Neuronal stem cell (in vitro differentiated cells): ENCODE measurements at regions not wholly inside any gene's neighbourhood (a gene's known extent, or its start where the extent isn't known, plus 50 kb on each side); places are given as distances from the start of the nearest gene placed in this dataset.

ENCODE experiments used
- DNase-seq: peaks from one replicate; pipeline ENCODE4 v3.0.0-alpha.2; 2013; ENCODE audit warnings: low spot score
- H2AFZ ChIP-seq: one replicate; pipeline ENCODE4 v1.6.1; 2013; ENCODE audit warnings: mild to moderate bottlenecking, low read length, inconsistent platforms
- H2AK5ac ChIP-seq: 2 replicates; pipeline ENCODE4 v1.6.1; 2013; ENCODE audit warnings: low read depth, mild to moderate bottlenecking, inconsistent platforms, low read length, moderate library complexity, mixed read lengths
- H2BK120ac ChIP-seq: 2 replicates; pipeline ENCODE4 v1.6.1; 2013; ENCODE audit warnings: low read depth, mild to moderate bottlenecking, inconsistent platforms, low read length, moderate library complexity, mixed read lengths
- H2BK12ac ChIP-seq: one replicate; pipeline ENCODE4 v1.6.1; 2013; ENCODE audit warnings: low read length, inconsistent platforms
- H2BK15ac ChIP-seq: 2 replicates; pipeline ENCODE4 v1.6.1; 2013; ENCODE audit warnings: mild to moderate bottlenecking, low read length, inconsistent platforms, mixed read lengths
- H2BK5ac ChIP-seq: one replicate; pipeline ENCODE4 v1.6.1; 2013; ENCODE audit warnings: inconsistent platforms, mild to moderate bottlenecking, low read length, moderate library complexity
- H3K14ac ChIP-seq: one replicate; pipeline ENCODE4 v1.6.1; 2013; ENCODE audit warnings: low read length, inconsistent platforms
- H3K18ac ChIP-seq: 2 replicates; pipeline ENCODE4 v1.6.1; 2013; ENCODE audit warnings: low read length, inconsistent platforms
- H3K23ac ChIP-seq: 2 replicates; pipeline ENCODE4 v1.6.1; 2013; ENCODE audit warnings: low read depth, mild to moderate bottlenecking, mixed read lengths, low read length, inconsistent platforms; ENCODE audit not compliant: poor library complexity
- H3K27ac ChIP-seq: replicated peaks from 3 replicates; pipeline ENCODE4 v1.5.1; 2013; ENCODE audit warnings: low read length, inconsistent platforms
- H3K27me3 ChIP-seq, 3 experiments: 2 replicates each; pipeline ENCODE4 v1.6.1; 2013; ENCODE audit warnings: low read length in 3 of 3, mild to moderate bottlenecking in 2 of 3, inconsistent platforms in 1 of 3, low read depth in 1 of 3, mixed read lengths in 1 of 3, moderate library complexity in 1 of 3; ENCODE audit not compliant: control insufficient read depth in 3 of 3, insufficient read depth in 3 of 3
- H3K36me3 ChIP-seq, 2 donors: replicated peaks in 1 of 2; 2 replicates each; pipeline ENCODE4 v1.6.1; 2013; ENCODE audit warnings: low read length in 2 of 2; ENCODE audit not compliant: control insufficient read depth in 2 of 2, insufficient read depth in 2 of 2
- H3K4ac ChIP-seq: 2 replicates; pipeline ENCODE4 v1.6.1; 2013; ENCODE audit warnings: inconsistent platforms, mild to moderate bottlenecking, low read length, moderate library complexity
- H3K4me1 ChIP-seq, 2 donors: 1 replicate in 1 of 2; 2 replicates in 1 of 2; pipeline ENCODE4 v1.6.1; 2013; ENCODE audit warnings: low read length in 2 of 2, low read depth in 1 of 2; ENCODE audit not compliant: control insufficient read depth in 2 of 2, insufficient read depth in 1 of 2
- H3K4me2 ChIP-seq: one replicate; pipeline ENCODE4 v1.6.1; 2013; ENCODE audit warnings: mild to moderate bottlenecking, low read length, inconsistent platforms; ENCODE audit not compliant: insufficient read depth, poor library complexity, severe bottlenecking
- H3K4me3 ChIP-seq, 2 donors: 2 replicates each; pipeline ENCODE4 v1.5.1; 2013; ENCODE audit warnings: low read length in 2 of 2, mild to moderate bottlenecking in 2 of 2, inconsistent platforms in 1 of 2, moderate library complexity in 1 of 2
- H3K79me1 ChIP-seq: one replicate; pipeline ENCODE4 v1.6.1; 2013; ENCODE audit warnings: low read depth, mild to moderate bottlenecking, inconsistent platforms, low read length, moderate library complexity
- H3K9ac ChIP-seq: one replicate; pipeline ENCODE4 v1.6.1; 2013; ENCODE audit warnings: mild to moderate bottlenecking, low read depth, low read length, inconsistent platforms; ENCODE audit not compliant: poor library complexity
- H3K9me3 ChIP-seq, 2 donors: replicated peaks in 1 of 2; 2 replicates each; pipeline versions ENCODE3 to v1.6.1; 2013; ENCODE audit warnings: low read length in 2 of 2, mild to moderate bottlenecking in 2 of 2, inconsistent platforms in 1 of 2, low read depth in 1 of 2, mixed read lengths in 1 of 2, moderate library complexity in 1 of 2; ENCODE audit not compliant: control insufficient read depth in 2 of 2, insufficient read depth in 1 of 2
- H4K8ac ChIP-seq: one replicate; pipeline ENCODE4 v1.6.1; 2013; ENCODE audit warnings: low read depth, mild to moderate bottlenecking, inconsistent platforms, low read length, moderate library complexity
- H4K91ac ChIP-seq: one replicate; pipeline ENCODE4 v1.6.1; 2013; ENCODE audit warnings: low read length, low read depth, mild to moderate bottlenecking, inconsistent platforms; ENCODE audit not compliant: poor library complexity
- WGBS, 2 donors: extraction: QIAGEN DNeasy Blood & Tissue Kit; methylation state at CpG; one replicate each; pipeline ENCODE4 v1.1.7; 2013; ENCODE audit warnings: missing lambda C conversion rate in 2 of 2, mixed read lengths in 1 of 2; ENCODE audit not compliant: insufficient read length in 2 of 2, insufficient replicate concordance in 1 of 2; ENCODE audit errors: extremely low coverage in 2 of 2; 5-methylcytosine and 5-hydroxymethylcytosine counted together

GRCh38 chr4:163762741-163763140 is 268.3 kb downstream of the TMA16 start:
- Histone ChIP-seq H3K18ac (no peak overlapping the region), H3K23ac (no peak overlapping the region), H3K79me1 (no peaks in the 10 kb centered on the region), H3K27me3 (no peaks in the 10 kb centered on the region), H4K8ac (no peak overlapping the region), H4K91ac (no peak overlapping the region), H3K36me3 (no peaks in the 10 kb centered on the region), H2BK5ac (no peak overlapping the region), H3K9ac (no peak overlapping the region), H2BK120ac (no peak overlapping the region), H3K14ac (no peak overlapping the region), H2AK5ac (no peak overlapping the region), H3K4me3 (no peak overlapping the region), H3K4me2 (no peak overlapping the region), H2BK15ac (no peak overlapping the region), H2AFZ (no peak overlapping the region), H3K4me1 (no peaks in the 10 kb centered on the region), H2BK12ac (no peak overlapping the region), H3K27ac (no peak overlapping the region), H3K9me3 (no peaks in the 10 kb centered on the region), H3K4ac (no peak overlapping the region)
- WGBS, 2 donors = no CpG with 5 or more reads among the region's 1 CpG
- no peak for DNase-seq

- Histone ChIP-seq H3K27ac (no peak overlapping the region), H3K4ac (no peak overlapping the region), H2BK5ac (no peak overlapping the region), H2BK120ac (no peak overlapping the region), H3K18ac (no peak overlapping the region), H2BK15ac (no peak overlapping the region), H3K36me3 (no peaks in the 10 kb centered on the region), H3K9me3 (no peaks in the 10 kb centered on the region), H3K27me3 (no peaks in the 10 kb centered on the region), H3K4me2 (no peak overlapping the region), H2BK12ac (no peak overlapping the region), H4K91ac (no peak overlapping the region), H2AFZ (no peak overlapping the region), H3K23ac (no peak overlapping the region), H3K4me1 (no peaks in the 10 kb centered on the region), H3K4me3 (no peak overlapping the region), H3K14ac (no peak overlapping the region), H3K79me1 (no peaks in the 10 kb centered on the region), H2AK5ac (no peak overlapping the region), H3K9ac (no peak overlapping the region), H4K8ac (no peak overlapping the region)
- no CpG with 5 or more reads among the region's 2 CpGs for WGBS, 2 donors
- DNase-seq = no peak
These were observed 270.1 kb downstream of the TMA16 start for GRCh38 chr4:163764569-163764968.

GRCh38 chr4:163768014-163768413 is 273.5 kb downstream of the TMA16 start:
- H3K9me3 ChIP-seq = no peaks in the 10 kb centered on the region
- H3K27me3 ChIP-seq = no peaks in the 10 kb centered on the region
- no peak overlapping the region for H3K18ac ChIP-seq
- H2BK5ac ChIP-seq = no peak overlapping the region
- no peak overlapping the region for H3K27ac ChIP-seq
- no peak overlapping the region for H3K4ac ChIP-seq
- H3K79me1 ChIP-seq = no peaks in the 10 kb centered on the region
- no peak overlapping the region for H4K91ac ChIP-seq
- WGBS, 2 donors = no CpG with 5 or more reads among the region's 3 CpGs
- no peak overlapping the region for H2BK120ac ChIP-seq
- no peak overlapping the region for H3K23ac ChIP-seq
- H2BK12ac ChIP-seq = no peak overlapping the region
- no peak for DNase-seq
- H3K14ac ChIP-seq = no peak overlapping the region
- no peak overlapping the region for H4K8ac ChIP-seq
- no peaks in the 10 kb centered on the region for H3K36me3 ChIP-seq
- H2BK15ac ChIP-seq = no peak overlapping the region
- no peak overlapping the region for H3K4me2 ChIP-seq
- no peak overlapping the region for H3K9ac ChIP-seq
- H2AFZ ChIP-seq = no peak overlapping the region
- peaks cover 0 to under 1% of the 10 kb centered on the region in 2 donors for H3K4me1 ChIP-seq
- H3K4me3 ChIP-seq = no peak overlapping the region
- H2AK5ac ChIP-seq = no peak overlapping the region

GRCh38 chr4:163772238-163772637 is 277.7 kb downstream of the TMA16 start:
- Histone ChIP-seq H2AFZ (no peak overlapping the region), H4K8ac (no peak overlapping the region), H3K4me2 (no peak overlapping the region), H3K79me1 (no peaks in the 10 kb centered on the region), H2BK120ac (no peak overlapping the region), H3K23ac (no peak overlapping the region), H3K4me3 (no peak overlapping the region), H3K9me3 (no peaks in the 10 kb centered on the region), H3K27me3 (no peaks in the 10 kb centered on the region), H3K9ac (no peak overlapping the region), H3K4ac (no peak overlapping the region), H3K27ac (no peak overlapping the region), H3K18ac (no peak overlapping the region), H3K4me1 (peaks cover 0 to 1% of the 10 kb centered on the region in 2 donors), H2AK5ac (no peak overlapping the region), H3K36me3 (no peaks in the 10 kb centered on the region), H2BK5ac (no peak overlapping the region), H3K14ac (no peak overlapping the region), H4K91ac (no peak overlapping the region), H2BK12ac (no peak overlapping the region), H2BK15ac (no peak overlapping the region)
- no CpG with 5 or more reads among the region's 1 CpG for WGBS, 2 donors
- DNase-seq = no peak
